ENCODE measurements at regions not wholly inside any gene's neighbourhood (a gene's known extent, or its start where the extent isn't known, plus 50 kb on each side); places are given as distances from the start of the nearest gene placed in this dataset.

DNA sequence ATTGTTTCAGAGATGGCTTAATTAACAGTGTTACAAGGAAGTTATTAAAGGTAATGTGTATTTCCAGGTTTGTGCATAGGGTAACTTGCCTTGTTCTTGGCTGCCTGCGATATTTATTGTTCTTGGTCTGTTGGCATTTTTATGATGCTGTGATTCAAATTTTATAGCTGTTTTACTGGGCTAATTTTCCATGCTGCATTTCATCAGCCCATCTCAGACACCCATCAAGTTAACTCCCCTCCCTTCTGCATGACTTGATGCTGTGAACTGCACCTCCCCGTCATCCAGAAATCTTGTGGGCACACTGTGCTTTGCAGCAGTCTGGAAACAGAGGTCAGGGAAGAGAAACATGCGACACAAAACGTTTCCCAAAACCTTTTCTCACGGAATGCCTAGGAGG lies 1049.2 kb downstream of the AACS start:
- no peak for DNase-seq (ENCODE audit: low spot score)
- no peaks in the 10 kb centered on the region for H3K9me2 ChIP-seq (ENCODE audit: insufficient read depth, low read length)
- no peaks in the 10 kb centered on the region for H3K79me2 ChIP-seq (ENCODE audit: insufficient read depth, low read depth, low read length)
- H3K36me3 ChIP-seq (ENCODE audit: insufficient read depth, low read length), result no peaks in the 10 kb centered on the region
- H3K4me1 ChIP-seq (ENCODE audit: insufficient read depth, low read length, poor library complexity, severe bottlenecking), result no peaks in the 10 kb centered on the region
- H2AFZ ChIP-seq (ENCODE audit: low read length), result no peak overlapping the region
- BruUV-seq (replicated peaks), result no TSS peak
- H4K20me1 ChIP-seq (ENCODE audit: insufficient read depth, low read length), result no peaks in the 10 kb centered on the region
- intact Hi-C loops (cut with micrococcal nuclease; ENCODE audit: unreplicated experiment), result no loop called here
- H3K9me3 ChIP-seq (ENCODE audit: low read length), result no peaks in the 10 kb centered on the region
- ChIA-PET CTCF (ENCODE audit: unreplicated experiment) (no interaction called here), POLR2A (interaction anchor here (0.8 kb wide), 1 partner anchor 886 kb away, joined by 3 read pairs; no protein-coding TSS in a partner anchor)
- H3K27ac ChIP-seq (ENCODE audit: low read depth, low read length, poor library complexity, severe bottlenecking), result no peak overlapping the region
- no peak overlapping the region for H3K4me2 ChIP-seq (ENCODE audit: low read length)
- H3K4me3 ChIP-seq (ENCODE audit: low read depth, low read length, poor library complexity, severe bottlenecking), result no peak overlapping the region
- no peak for TF ChIP-seq EZH2phosphoT487 (IDR thresholded peaks at IDR 0.05; ENCODE audit: borderline replicate concordance, low read depth, low read length)
- TF ChIP-seq CTCF (conservative IDR thresholded peaks at IDR 0.05; ENCODE audit: low read length), result no peak

DNA sequence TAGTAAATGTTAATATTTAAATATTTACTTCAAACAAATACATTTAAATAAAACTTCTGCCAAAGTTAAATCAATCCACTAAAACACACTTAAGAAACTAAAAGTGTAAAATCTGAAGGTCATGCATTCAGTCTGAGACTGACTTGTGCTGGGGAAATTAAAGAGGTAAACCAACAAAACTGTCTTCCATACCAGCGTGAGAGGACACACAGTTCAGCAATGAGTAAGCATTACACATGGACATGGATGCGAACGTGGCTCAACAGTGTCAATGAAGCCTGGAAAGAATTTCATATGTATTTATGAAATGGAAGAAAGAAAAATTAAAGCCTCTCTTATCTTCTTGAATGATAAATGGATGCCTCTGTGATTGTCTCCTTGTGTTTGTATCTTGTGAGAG lies 1052.3 kb downstream of the AACS start:
- POLR2A ChIA-PET, result interaction anchor here (0.9 kb wide), 1 partner anchor 39 kb away, joined by 3 read pairs; no protein-coding TSS in a partner anchor
- CTCF ChIA-PET (ENCODE audit: unreplicated experiment), result no interaction called here

DNA sequence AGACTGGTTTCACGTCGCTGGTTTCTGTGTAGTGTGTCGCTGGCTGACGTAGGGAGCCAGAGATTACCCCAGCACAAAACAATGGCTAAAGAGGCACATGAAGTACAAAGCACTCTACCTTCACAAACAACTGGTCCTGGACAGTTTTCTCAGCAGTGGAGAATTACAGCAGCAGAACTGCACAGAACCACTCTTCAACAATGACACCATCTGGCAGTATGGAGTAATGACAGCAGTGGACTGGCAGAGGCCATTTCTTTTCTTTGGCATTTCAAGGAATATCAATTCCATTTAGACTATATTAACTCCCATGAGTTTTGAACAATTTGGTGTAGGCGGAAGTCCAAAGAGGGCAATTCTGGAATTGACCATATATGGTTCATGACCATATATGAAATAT lies 1074.1 kb downstream of the AACS start:
- POLR2A ChIA-PET, result no interaction called here
- BruUV-seq (replicated peaks), result no TSS peak
- H3K4me2 ChIP-seq (ENCODE audit: low read length), result no peak overlapping the region

More for the DNA sequence above, 1052.3 kb downstream of the AACS start:
- Histone ChIP-seq H2AFZ (ENCODE audit: low read length) (no peak overlapping the region), H4K20me1 (ENCODE audit: insufficient read depth, low read length) (no peaks in the 10 kb centered on the region), H3K9me2 (ENCODE audit: insufficient read depth, low read length) (no peaks in the 10 kb centered on the region), H3K4me2 (ENCODE audit: low read length) (no peak overlapping the region), H3K4me1 (ENCODE audit: insufficient read depth, low read length, poor library complexity, severe bottlenecking) (no peaks in the 10 kb centered on the region), H3K36me3 (ENCODE audit: insufficient read depth, low read length) (no peaks in the 10 kb centered on the region), H3K4me3 (ENCODE audit: low read depth, low read length, poor library complexity, severe bottlenecking) (no peak overlapping the region), H3K27ac (ENCODE audit: low read depth, low read length, poor library complexity, severe bottlenecking) (no peak overlapping the region), H3K9me3 (ENCODE audit: low read length) (no peaks in the 10 kb centered on the region), H3K79me2 (ENCODE audit: insufficient read depth, low read depth, low read length) (no peaks in the 10 kb centered on the region)
- no peak for DNase-seq (ENCODE audit: low spot score)
- intact Hi-C loops (cut with micrococcal nuclease; ENCODE audit: unreplicated experiment), result no loop called here
- no peak for TF ChIP-seq CTCF (conservative IDR thresholded peaks at IDR 0.05; ENCODE audit: low read length)
- TF ChIP-seq EZH2phosphoT487 (IDR thresholded peaks at IDR 0.05; ENCODE audit: borderline replicate concordance, low read depth, low read length), result no peak
- BruUV-seq (replicated peaks), result no TSS peak

More for the DNA sequence above, 1074.1 kb downstream of the AACS start:
- intact Hi-C loops (cut with micrococcal nuclease; ENCODE audit: unreplicated experiment), result no loop called here
- CTCF ChIA-PET (ENCODE audit: unreplicated experiment), result no interaction called here
- H3K4me1 ChIP-seq (ENCODE audit: insufficient read depth, low read length, poor library complexity, severe bottlenecking), result no peaks in the 10 kb centered on the region
- no peaks in the 10 kb centered on the region for H3K9me2 ChIP-seq (ENCODE audit: insufficient read depth, low read length)
- H3K79me2 ChIP-seq (ENCODE audit: insufficient read depth, low read depth, low read length), result no peaks in the 10 kb centered on the region
- H3K9me3 ChIP-seq (ENCODE audit: low read length), result peaks cover 15% of the 10 kb centered on the region
- no peaks in the 10 kb centered on the region for H4K20me1 ChIP-seq (ENCODE audit: insufficient read depth, low read length)
- H3K36me3 ChIP-seq (ENCODE audit: insufficient read depth, low read length), result no peaks in the 10 kb centered on the region
- H2AFZ ChIP-seq (ENCODE audit: low read length), result no peak overlapping the region
- DNase-seq (ENCODE audit: low spot score), result no peak
- no peak overlapping the region for H3K4me3 ChIP-seq (ENCODE audit: low read depth, low read length, poor library complexity, severe bottlenecking)
- H3K27ac ChIP-seq (ENCODE audit: low read depth, low read length, poor library complexity, severe bottlenecking), result no peak overlapping the region
- TF ChIP-seq EZH2phosphoT487 (IDR thresholded peaks at IDR 0.05; ENCODE audit: borderline replicate concordance, low read depth, low read length), result no peak
- peak; percentile 64 for TF ChIP-seq CTCF (conservative IDR thresholded peaks at IDR 0.05; ENCODE audit: low read length)
